Gastrocnemius medialis (tissue), 4 donors: ENCODE measurements at regions not wholly inside any gene's neighbourhood (a gene's known extent, or its start where the extent isn't known, plus 50 kb on each side); places are given as distances from the start of the nearest gene placed in this dataset.

Experiments used
- ATAC-seq, 2 donors: fragments of 150-250 bp; one replicate each; pipeline ENCODE4 v1.9.1; 2016
- DNase-seq, 2 donors: peaks; one replicate each; pipeline ENCODE4 v3.0.0-alpha.2; 2019
- H3K27ac ChIP-seq, 4 donors: fragments of 200-600 bp; sonication (generic); 1 replicate in 1 of 4; 2 replicates in 3 of 4; pipeline ENCODE4 v1.5.1; 2016 to 2018; ENCODE audit warnings: mild to moderate bottlenecking in 2 of 4, moderate library complexity in 1 of 4
- H3K27me3 ChIP-seq, 3 donors: fragments of 200-600 bp; sonication (generic) in 2 of 3; 1 replicate in 1 of 3; 2 replicates in 2 of 3; pipeline versions ENCODE4 v1.5.1 to v1.6.0; 2016 to 2019; ENCODE audit warnings: mild to moderate bottlenecking in 1 of 3, moderate library complexity in 1 of 3
- H3K36me3 ChIP-seq, 2 donors: fragments of 200-600 bp; sonication (generic) in 1 of 2; one replicate each; pipeline ENCODE4 v1.5.1; 2017 to 2018
- H3K4me1 ChIP-seq, 2 donors: fragments of 200-600 bp; sonication (generic) in 1 of 2; one replicate each; pipeline ENCODE4 v1.5.1; 2016 to 2017; ENCODE audit warnings: mild to moderate bottlenecking in 2 of 2
- H3K4me3 ChIP-seq, 4 donors: fragments of 200-600 bp; sonication (generic) in 3 of 4; 1 replicate in 1 of 4; 2 replicates in 3 of 4; pipeline ENCODE4 v1.5.1; 2016 to 2019; ENCODE audit warnings: mild to moderate bottlenecking in 2 of 4
- H3K9me3 ChIP-seq, 3 donors: fragments of 200-600 bp; sonication (generic) in 2 of 3; 1 replicate in 1 of 3; 2 replicates in 2 of 3; pipeline ENCODE4 v1.5.1; 2016 to 2019
- CTCF ChIP-seq, 5 experiments: fragments of 450-650 bp in 3 of 5; fragments of 200-600 bp in 2 of 5; sonication (generic) in 2 of 5; IDR thresholded peaks in 4 of 5; conservative IDR thresholded peaks in 1 of 5; 1 replicate in 4 of 5; 2 replicates in 1 of 5; pipeline ENCODE4 v1.5.1; 2016 to 2019; ENCODE audit warnings: antibody characterized with exemption in 5 of 5, mild to moderate bottlenecking in 3 of 5, moderate library complexity in 3 of 5
- POLR2A ChIP-seq, 2 donors: fragments of 450-650 bp; IDR thresholded peaks; one replicate each; pipeline ENCODE4 v1.6.1; 2017; ENCODE audit warnings: antibody characterized with exemption in 2 of 2, mild to moderate bottlenecking in 2 of 2, moderate library complexity in 2 of 2
- in situ Hi-C, 4 donors: fragments of 200-750 bp; cut with MboI; loops; one replicate each; pipeline versions ENCODE4 v1.15.0 to v1.8.0; 2017; ENCODE audit warnings: low sequenced_read_pairs in 4 of 4
- intact Hi-C: fragments of 100-400 bp; cut with DNase I; formaldehyde crosslinking; loops from one replicate; pipeline ENCODE4 v1.15.1; 2023; ENCODE audit warnings: low total_unique reads

GRCh38 chrX:6472652-6473342 is 62.1 kb downstream of the VCX3A start:
- TF ChIP-seq CTCF (IDR thresholded peaks at IDR 0.05 in 4 of 5, conservative IDR thresholded peaks at IDR 0.05 in 1 of 5) (no peak), POLR2A (IDR thresholded peaks at IDR 0.05) (no peak)
- H3K4me1 ChIP-seq: no peaks in the 10 kb centered on the region
- H3K4me3 ChIP-seq: no peak overlapping the region
- H3K27me3 ChIP-seq: no peaks in the 10 kb centered on the region
- in situ Hi-C loops (loop anchor here in 1 of 4 donors (25.0 kb wide), 1 partner anchor 90 kb away; no protein-coding TSS in a partner anchor), intact Hi-C loops (no loop called here)
- no peaks in the 10 kb centered on the region for H3K36me3 ChIP-seq
- no peaks in the 10 kb centered on the region for H3K9me3 ChIP-seq
- DNase-seq (no peak), ATAC-seq (no peak)
- H3K27ac ChIP-seq: no peak overlapping the region

- H3K27me3 ChIP-seq: no peaks in the 10 kb centered on the region
- intact Hi-C loops: no loop called here
- no peaks in the 10 kb centered on the region for H3K4me1 ChIP-seq
- ATAC-seq (no peak), DNase-seq (no peak)
- in situ Hi-C loops: loop anchor here in 1 of 4 donors (25.0 kb wide), 1 partner anchor 94 kb away; no protein-coding TSS in a partner anchor
- no peak for TF ChIP-seq CTCF (IDR thresholded peaks at IDR 0.05 in 4 of 5, conservative IDR thresholded peaks at IDR 0.05 in 1 of 5)
- no peak for TF ChIP-seq POLR2A (IDR thresholded peaks at IDR 0.05)
- no peak overlapping the region for H3K4me3 ChIP-seq
- H3K9me3 ChIP-seq: no peaks in the 10 kb centered on the region
- H3K27ac ChIP-seq: no peak overlapping the region
- H3K36me3 ChIP-seq: no peaks in the 10 kb centered on the region
Measured at GRCh38 chrX:6468706-6469105, 66.2 kb downstream of the VCX3A start.

DNA sequence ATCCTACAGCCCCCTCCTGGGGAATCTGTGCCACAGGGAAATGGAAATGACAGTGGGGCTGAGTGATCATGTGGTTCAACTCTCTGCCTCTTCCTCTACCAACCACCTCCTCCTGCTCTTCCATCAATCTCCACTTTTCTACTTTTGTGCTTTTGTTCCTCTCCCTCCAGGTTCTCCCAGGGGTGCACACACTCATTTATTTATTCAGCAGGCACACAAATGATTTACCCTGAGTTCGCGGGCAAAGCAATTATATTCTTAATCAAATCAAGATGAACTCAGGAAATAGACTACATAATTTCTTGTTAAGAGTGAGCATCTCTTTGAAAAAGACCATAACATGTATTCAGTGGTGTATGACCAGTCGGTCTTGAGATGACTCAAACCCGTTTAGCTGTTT is 69.2 kb downstream of the VCX3A start:
- intact Hi-C loops (no loop called here), in situ Hi-C loops (loop anchor here in 1 of 4 donors (25.0 kb wide), 1 partner anchor 97 kb away; no protein-coding TSS in a partner anchor)
- Histone ChIP-seq H3K4me1 (no peaks in the 10 kb centered on the region), H3K27ac (no peak overlapping the region), H3K4me3 (no peak overlapping the region), H3K9me3 (no peaks in the 10 kb centered on the region), H3K36me3 (no peaks in the 10 kb centered on the region), H3K27me3 (no peaks in the 10 kb centered on the region)
- DNase-seq: no peak
- TF ChIP-seq CTCF (IDR thresholded peaks at IDR 0.05 in 4 of 5, conservative IDR thresholded peaks at IDR 0.05 in 1 of 5) (no peak), POLR2A (IDR thresholded peaks at IDR 0.05) (no peak)
- ATAC-seq: no peak

DNA sequence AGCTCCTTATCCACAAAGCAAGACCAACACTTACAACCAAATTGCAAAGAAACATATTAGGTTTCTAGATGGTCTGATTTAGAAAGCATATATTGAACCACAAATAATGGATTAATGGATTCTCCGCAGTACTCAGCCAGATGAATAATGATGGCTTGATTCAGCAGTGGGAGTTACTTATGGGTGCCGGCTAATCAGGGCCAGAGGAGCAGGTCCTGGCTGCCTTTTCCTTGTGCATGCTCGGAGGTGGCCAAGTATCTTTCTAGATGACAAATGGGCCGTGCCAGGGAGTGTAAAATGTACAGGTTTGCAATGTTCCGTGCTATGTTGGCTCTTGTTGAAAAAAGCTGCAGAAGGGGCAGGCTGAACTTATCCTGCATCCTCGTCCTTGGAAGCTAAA is 70.2 kb downstream of the VCX3A start:
- DNase-seq (no peak), ATAC-seq (no peak)
- no peak overlapping the region for H3K27ac ChIP-seq
- H3K27me3 ChIP-seq: no peaks in the 10 kb centered on the region
- H3K36me3 ChIP-seq: no peaks in the 10 kb centered on the region
- H3K4me3 ChIP-seq: no peak overlapping the region
- TF ChIP-seq POLR2A (IDR thresholded peaks at IDR 0.05) (no peak), CTCF (IDR thresholded peaks at IDR 0.05 in 4 of 5, conservative IDR thresholded peaks at IDR 0.05 in 1 of 5) (no peak)
- no peaks in the 10 kb centered on the region for H3K4me1 ChIP-seq
- H3K9me3 ChIP-seq: no peaks in the 10 kb centered on the region
- in situ Hi-C loops: loop anchor here in 1 of 4 donors (25.0 kb wide), 1 partner anchor 98 kb away; no protein-coding TSS in a partner anchor
- intact Hi-C loops: no loop called here
